H9 (cell line): ENCODE measurements at regions not wholly inside any gene's neighbourhood (a gene's known extent, or its start where the extent isn't known, plus 50 kb on each side); places are given as distances from the start of the nearest gene placed in this dataset.
"Not testable (repeated sequence)": the region's sequence is repeated elsewhere in the genome, so short reads cannot be mapped to it uniquely, and the experiment has no call there.

Source experiments
- DNase-seq: peaks from one replicate; pipeline ENCODE4 v3.0.0-alpha.2; 2017
- H2AFZ ChIP-seq: one replicate; pipeline ENCODE4 v1.6.1; 2013; ENCODE audit warnings: mild to moderate bottlenecking, low read length, control low read depth, moderate library complexity
- H2AK5ac ChIP-seq: 2 replicates; pipeline ENCODE4 v1.6.1; 2013; ENCODE audit warnings: low read length, control low read depth, mixed read lengths; ENCODE audit not compliant: insufficient read length
- H2BK120ac ChIP-seq: one replicate; pipeline ENCODE4 v1.6.1; 2013; ENCODE audit warnings: low read depth, mild to moderate bottlenecking, low read length, control low read depth, inconsistent platforms; ENCODE audit not compliant: poor library complexity, severe bottlenecking
- H2BK12ac ChIP-seq: 2 replicates; pipeline ENCODE4 v1.6.1; 2013; ENCODE audit warnings: low read length, control low read depth, mixed read lengths, low read depth; ENCODE audit not compliant: insufficient read length
- H2BK15ac ChIP-seq: 2 replicates; pipeline ENCODE4 v1.6.1; 2013; ENCODE audit warnings: low read depth, low read length, control low read depth
- H2BK20ac ChIP-seq: one replicate; pipeline ENCODE4 v1.6.1; 2013; ENCODE audit warnings: low read depth, mild to moderate bottlenecking, low read length, control low read depth, inconsistent platforms; ENCODE audit not compliant: poor library complexity, severe bottlenecking
- H2BK5ac ChIP-seq: 2 replicates; pipeline ENCODE4 v1.6.1; 2013; ENCODE audit warnings: low read length, control low read depth, mixed read lengths; ENCODE audit not compliant: insufficient read length
- H3K14ac ChIP-seq: 2 replicates; pipeline ENCODE4 v1.6.1; 2013; ENCODE audit warnings: low read length, control low read depth; ENCODE audit not compliant: insufficient read depth
- H3K18ac ChIP-seq: 2 replicates; pipeline ENCODE4 v1.6.1; 2013; ENCODE audit warnings: low read depth, mild to moderate bottlenecking, mixed read lengths, low read length, control low read depth; ENCODE audit not compliant: insufficient read length
- H3K23ac ChIP-seq: 2 replicates; pipeline ENCODE4 v1.6.1; 2013; ENCODE audit warnings: low read length, control low read depth, mixed read lengths, low read depth; ENCODE audit not compliant: insufficient read length
- H3K23me2 ChIP-seq: 2 replicates; pipeline ENCODE4 v1.6.1; 2013; ENCODE audit warnings: low read depth, mild to moderate bottlenecking, mixed read lengths, low read length, control low read depth; ENCODE audit not compliant: insufficient read length, poor library complexity, severe bottlenecking
- H3K27ac ChIP-seq: 2 replicates; pipeline ENCODE4 v1.5.1; 2013; ENCODE audit warnings: low read length, control low read depth, mixed read lengths, low read depth; ENCODE audit not compliant: insufficient read length
- H3K27me3 ChIP-seq: 2 replicates; pipeline ENCODE4 v1.6.1; 2013; ENCODE audit warnings: low read length, control low read depth, inconsistent platforms; ENCODE audit not compliant: insufficient read depth
- H3K4ac ChIP-seq: 2 replicates; pipeline ENCODE4 v1.6.1; 2013; ENCODE audit warnings: low read depth, mild to moderate bottlenecking, control low read depth, inconsistent platforms, low read length, moderate library complexity
- H3K4me1 ChIP-seq: 2 replicates; pipeline ENCODE4 v1.6.1; 2013; ENCODE audit warnings: low read length, control low read depth, inconsistent platforms; ENCODE audit not compliant: insufficient read depth
- H3K4me2 ChIP-seq: 2 replicates; pipeline ENCODE4 v1.6.1; 2013; ENCODE audit warnings: low read length, control low read depth, mixed read lengths; ENCODE audit not compliant: insufficient read length, insufficient read depth
- H3K56ac ChIP-seq: 2 replicates; pipeline ENCODE4 v1.6.1; 2013; ENCODE audit warnings: low read depth, mild to moderate bottlenecking, mixed read lengths, low read length, control low read depth; ENCODE audit not compliant: insufficient read length
- H3K79me1 ChIP-seq: 2 replicates; pipeline ENCODE4 v1.6.1; 2013; ENCODE audit warnings: low read depth, mild to moderate bottlenecking, moderate library complexity, low read length, control low read depth, inconsistent platforms; ENCODE audit not compliant: insufficient read depth, poor library complexity, severe bottlenecking
- H3K79me2 ChIP-seq: 2 replicates; pipeline ENCODE4 v1.6.1; 2013; ENCODE audit warnings: low read length, control low read depth, inconsistent platforms; ENCODE audit not compliant: insufficient read depth
- H3K9ac ChIP-seq: 2 replicates; pipeline ENCODE4 v1.6.1; 2013; ENCODE audit warnings: low read length, control low read depth, mixed read lengths; ENCODE audit not compliant: insufficient read length; ENCODE audit errors: extremely low read depth
- H3K9me3 ChIP-seq: one replicate; pipeline ENCODE4 v1.6.1; 2013; ENCODE audit warnings: low read depth, low read length, inconsistent platforms; ENCODE audit not compliant: control insufficient read depth
- H3T11ph ChIP-seq: one replicate; pipeline ENCODE4 v1.6.1; 2013; ENCODE audit warnings: mild to moderate bottlenecking, low read length, control low read depth, inconsistent platforms
- H4K20me1 ChIP-seq: one replicate; pipeline ENCODE4 v1.6.1; 2013; ENCODE audit not compliant: control insufficient read depth, insufficient read length, insufficient read depth
- H4K5ac ChIP-seq: 2 replicates; pipeline ENCODE4 v1.6.1; 2013; ENCODE audit warnings: low read depth, mild to moderate bottlenecking, mixed read lengths, low read length, control low read depth; ENCODE audit not compliant: insufficient read length
- H4K8ac ChIP-seq: replicated peaks from 2 replicates; pipeline ENCODE4 v1.6.1; 2013; ENCODE audit warnings: low read length, control low read depth, mixed read lengths, low read depth; ENCODE audit not compliant: insufficient read length
- H4K91ac ChIP-seq: 2 replicates; pipeline ENCODE4 v1.6.1; 2013; ENCODE audit warnings: low read depth, mild to moderate bottlenecking, moderate library complexity, mixed read lengths, low read length, control low read depth; ENCODE audit not compliant: insufficient read length
- H3K27ac Mint-ChIP-seq, 3 experiments: 2 replicates in 2 of 3; 3 replicates in 1 of 3; pipeline ENCODE4 v1.8.0; 2020 to 2021; ENCODE audit warnings: mixed read lengths in 3 of 3, mild to moderate bottlenecking in 1 of 3, moderate library complexity in 1 of 3
- H3K27me3 Mint-ChIP-seq: 2 replicates; pipeline ENCODE4 v1.8.0; 2021; ENCODE audit warnings: low read depth, mild to moderate bottlenecking, moderate library complexity, mixed read lengths
- H3K36me3 Mint-ChIP-seq, 3 experiments: 2 replicates in 2 of 3; 3 replicates in 1 of 3; pipeline ENCODE4 v1.8.0; 2020 to 2021; ENCODE audit warnings: low read depth in 3 of 3, mixed read lengths in 3 of 3; ENCODE audit not compliant: insufficient read depth in 1 of 3
- H3K4me1 Mint-ChIP-seq, 2 experiments: 2 replicates each; pipeline ENCODE4 v1.8.0; 2020; ENCODE audit warnings: mixed read lengths in 2 of 2
- H3K4me3 Mint-ChIP-seq, 2 experiments: 2 replicates in 1 of 2; 3 replicates in 1 of 2; pipeline ENCODE4 v1.8.0; 2020 to 2021; ENCODE audit warnings: mild to moderate bottlenecking in 2 of 2, mixed read lengths in 2 of 2, moderate library complexity in 1 of 2
- H3K9me3 Mint-ChIP-seq, 2 experiments: 2 replicates in 1 of 2; 3 replicates in 1 of 2; pipeline ENCODE4 v1.8.0; 2020; ENCODE audit warnings: mild to moderate bottlenecking in 2 of 2, mixed read lengths in 2 of 2, moderate library complexity in 1 of 2
- WGBS: extraction: QIAGEN DNeasy Blood & Tissue Kit; methylation state at CpG from one replicate; pipeline ENCODE4 v1.1.7; 2013; ENCODE audit warnings: missing lambda C conversion rate, low lambda C conversion rate, mixed read lengths; ENCODE audit not compliant: insufficient read length; ENCODE audit errors: extremely low coverage; 5-methylcytosine and 5-hydroxymethylcytosine counted together
- TF ChIP-seq, protein P1 (sequence below): fragments of 200-600 bp; sonication (generic); conservative IDR thresholded peaks from 3 replicates; pipeline ENCODE4 v1.8.0; 2021; ENCODE audit warnings: antibody characterized with exemption, mild to moderate bottlenecking

- Histone ChIP-seq H2BK15ac (no peak overlapping the region), H2BK5ac (no peak overlapping the region), H2BK120ac (no peak overlapping the region), H3K4me2 (no peak overlapping the region), H3K9ac (no peak overlapping the region), H2BK12ac (no peak overlapping the region), H4K8ac (no peak overlapping the region), H4K91ac (no peak overlapping the region), H2AFZ (no peak overlapping the region), H3K9me3 (no peaks in the 10 kb centered on the region), H3K18ac (no peak overlapping the region), H3K4ac (no peak overlapping the region), H3K79me1 (no peaks in the 10 kb centered on the region), H3K27ac (no peak overlapping the region), H3K79me2 (no peaks in the 10 kb centered on the region), H3K27me3 (no peaks in the 10 kb centered on the region), H3K23me2 (no peaks in the 10 kb centered on the region), H3T11ph (no peak overlapping the region), H4K5ac (no peak overlapping the region), H3K23ac (no peak overlapping the region), H2AK5ac (no peak overlapping the region), H2BK20ac (no peak overlapping the region), H3K4me1 (no peaks in the 10 kb centered on the region), H4K20me1 (no peaks in the 10 kb centered on the region), H3K56ac (no peak overlapping the region), H3K14ac (no peak overlapping the region)
- TF ChIP-seq, protein P1, sequence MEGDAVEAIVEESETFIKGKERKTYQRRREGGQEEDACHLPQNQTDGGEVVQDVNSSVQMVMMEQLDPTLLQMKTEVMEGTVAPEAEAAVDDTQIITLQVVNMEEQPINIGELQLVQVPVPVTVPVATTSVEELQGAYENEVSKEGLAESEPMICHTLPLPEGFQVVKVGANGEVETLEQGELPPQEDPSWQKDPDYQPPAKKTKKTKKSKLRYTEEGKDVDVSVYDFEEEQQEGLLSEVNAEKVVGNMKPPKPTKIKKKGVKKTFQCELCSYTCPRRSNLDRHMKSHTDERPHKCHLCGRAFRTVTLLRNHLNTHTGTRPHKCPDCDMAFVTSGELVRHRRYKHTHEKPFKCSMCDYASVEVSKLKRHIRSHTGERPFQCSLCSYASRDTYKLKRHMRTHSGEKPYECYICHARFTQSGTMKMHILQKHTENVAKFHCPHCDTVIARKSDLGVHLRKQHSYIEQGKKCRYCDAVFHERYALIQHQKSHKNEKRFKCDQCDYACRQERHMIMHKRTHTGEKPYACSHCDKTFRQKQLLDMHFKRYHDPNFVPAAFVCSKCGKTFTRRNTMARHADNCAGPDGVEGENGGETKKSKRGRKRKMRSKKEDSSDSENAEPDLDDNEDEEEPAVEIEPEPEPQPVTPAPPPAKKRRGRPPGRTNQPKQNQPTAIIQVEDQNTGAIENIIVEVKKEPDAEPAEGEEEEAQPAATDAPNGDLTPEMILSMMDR: no peak
- H3K36me3 Mint-ChIP-seq: no peaks in the 10 kb centered on the region
- H3K27ac Mint-ChIP-seq: no peak overlapping the region
- no peak overlapping the region for H3K4me3 Mint-ChIP-seq
- no peak for DNase-seq
- no peaks in the 10 kb centered on the region for H3K27me3 Mint-ChIP-seq
- peaks cover 3 to 6% of the 10 kb centered on the region in 2 experiments; a peak in 3 of 4 replicates for H3K4me1 Mint-ChIP-seq
- WGBS: no CpG with 5 or more reads among the region's 1 CpG
- no peaks in the 10 kb centered on the region for H3K9me3 Mint-ChIP-seq
Observed at GRCh38 chr5:89307972-89308371, 425.0 kb upstream of the MEF2C start.

DNA sequence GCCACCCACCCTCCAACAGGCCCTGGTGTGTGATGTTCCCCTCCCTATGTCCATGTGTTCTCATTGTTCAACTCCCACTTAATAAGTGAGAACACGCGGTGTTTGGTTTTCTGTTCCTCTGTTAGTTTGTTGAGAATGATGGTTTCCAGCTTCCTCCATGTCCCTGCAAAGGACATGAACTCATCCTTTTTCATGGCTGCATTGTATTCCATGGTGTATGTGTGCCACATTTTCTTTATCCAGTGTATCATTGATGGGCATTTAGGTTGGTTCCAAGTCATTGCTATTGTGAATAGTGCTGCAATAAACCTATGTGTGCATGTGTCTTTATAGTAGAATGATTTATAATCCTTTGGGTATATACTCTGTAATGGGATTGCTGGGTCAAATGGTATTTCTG lies 424.2 kb upstream of the MEF2C start:
- H3K14ac ChIP-seq, H4K8ac ChIP-seq, H3K27me3 Mint-ChIP-seq, H3K23ac ChIP-seq, H2BK120ac ChIP-seq, H3K4me1 Mint-ChIP-seq, H2BK5ac ChIP-seq, H4K20me1 ChIP-seq, H2BK12ac ChIP-seq, DNase-seq, H2AK5ac ChIP-seq, H3K4ac ChIP-seq, H3T11ph ChIP-seq, H3K4me1 ChIP-seq, H4K5ac ChIP-seq, H3K56ac ChIP-seq, H3K27me3 ChIP-seq, H2BK15ac ChIP-seq, H3K79me1 ChIP-seq, H3K4me2 ChIP-seq, H3K23me2 ChIP-seq, H3K9ac ChIP-seq, H4K91ac ChIP-seq, H2BK20ac ChIP-seq, H2AFZ ChIP-seq, H3K18ac ChIP-seq, H3K9me3 ChIP-seq, H3K36me3 Mint-ChIP-seq, H3K27ac Mint-ChIP-seq, H3K9me3 Mint-ChIP-seq, H3K27ac ChIP-seq, H3K4me3 Mint-ChIP-seq, H3K79me2 ChIP-seq: not testable (repeated sequence)
- no CpG with 5 or more reads among the region's 2 CpGs for WGBS
